ENCODE measurements at regions not wholly inside any gene's neighbourhood (a gene's known extent, or its start where the extent isn't known, plus 50 kb on each side); places are given as distances from the start of the nearest gene placed in this dataset.

- DNase-seq (no peak), ATAC-seq (no peak)
Measured at GRCh38 chr16:9415545-9415944, 324.1 kb downstream of the HAPSTR1 start.

- ATAC-seq (no peak), DNase-seq (no peak)
Measured at GRCh38 chr16:9417898-9418297, 326.5 kb downstream of the HAPSTR1 start.

- no peak for DNase-seq
- ATAC-seq, result no peak
Measured at GRCh38 chr16:9419161-9419560, 327.7 kb downstream of the HAPSTR1 start.

- DNase-seq (no peak), ATAC-seq (no peak)
Measured at GRCh38 chr16:9422762-9423513, 331.5 kb downstream of the HAPSTR1 start.

GRCh38 chr16:9425236-9425635, 333.8 kb downstream of the HAPSTR1 start:
- no peak for DNase-seq
- ATAC-seq, result no peak

- DNase-seq (no peak), ATAC-seq (no peak)
Measured at GRCh38 chr16:9428355-9429005, 337.0 kb downstream of the HAPSTR1 start.

- ATAC-seq (no peak), DNase-seq (no peak)
Measured at GRCh38 chr16:9429646-9430330, 338.3 kb downstream of the HAPSTR1 start.

- no peak for ATAC-seq
- no peak for DNase-seq
Measured at GRCh38 chr16:9434659-9435058, 343.2 kb downstream of the HAPSTR1 start.

- ATAC-seq (no peak), DNase-seq (no peak)
Measured at GRCh38 chr16:9436175-9436574, 344.7 kb downstream of the HAPSTR1 start.

GRCh38 chr16:9437115-9437514, 345.7 kb downstream of the HAPSTR1 start:
- DNase-seq (no peak), ATAC-seq (no peak)

GRCh38 chr16:9438991-9439390, 347.5 kb downstream of the HAPSTR1 start:
- no peak for DNase-seq
- no peak for ATAC-seq

GRCh38 chr16:9441012-9441411, 349.6 kb downstream of the HAPSTR1 start:
- no peak for ATAC-seq
- DNase-seq, result no peak

GRCh38 chr16:9443864-9444263, 352.4 kb downstream of the HAPSTR1 start:
- DNase-seq (no peak), ATAC-seq (no peak)

GRCh38 chr16:9446471-9447194, 355.2 kb downstream of the HAPSTR1 start:
- ATAC-seq (no peak), DNase-seq (no peak)

- DNase-seq (no peak), ATAC-seq (no peak)
Measured at GRCh38 chr16:9447195-9447551, 355.7 kb downstream of the HAPSTR1 start.

- no peak for ATAC-seq
- no peak for DNase-seq
Measured at GRCh38 chr16:9447699-9448098, 356.3 kb downstream of the HAPSTR1 start.

- ATAC-seq, result no peak
Measured at GRCh38 chr16:9449597-9449996, 358.2 kb downstream of the HAPSTR1 start.

GRCh38 chr16:9457215-9457614, 365.8 kb downstream of the HAPSTR1 start:
- DNase-seq (no peak), ATAC-seq (no peak)

More at GRCh38 chr16:9449597-9449996, 358.2 kb downstream of the HAPSTR1 start:
- DNase-seq, result no peak

GRCh38 chr16:9458816-9459215, 367.4 kb downstream of the HAPSTR1 start:
- DNase-seq, result no peak
- no peak for ATAC-seq

GRCh38 chr16:9462984-9463383, 371.5 kb downstream of the HAPSTR1 start:
- ATAC-seq (no peak), DNase-seq (no peak)

- no peak for ATAC-seq
- no peak for DNase-seq
Measured at GRCh38 chr16:9463461-9463860, 372.0 kb downstream of the HAPSTR1 start.

- DNase-seq (no peak), ATAC-seq (no peak)
Measured at GRCh38 chr16:9465161-9465560, 373.7 kb downstream of the HAPSTR1 start.

- DNase-seq (no peak), ATAC-seq (no peak)
Measured at GRCh38 chr16:9469512-9469911, 378.1 kb downstream of the HAPSTR1 start.

Data from stimulated activated naive CD8-positive, alpha-beta T cell treated with anti-CD3 and anti-CD28 coated beads, Interleukin-15, Interleukin-2, amounts not matched to agents 100 U/mL and 50 U/mL, for 24 hours (primary cell).